ENCODE measurements at regions not wholly inside any gene's neighbourhood (a gene's known extent, or its start where the extent isn't known, plus 50 kb on each side); places are given as distances from the start of the nearest gene placed in this dataset.
A peak's percentile ranks its signal among the peaks of the same experiment; 100 is the strongest.

DNA sequence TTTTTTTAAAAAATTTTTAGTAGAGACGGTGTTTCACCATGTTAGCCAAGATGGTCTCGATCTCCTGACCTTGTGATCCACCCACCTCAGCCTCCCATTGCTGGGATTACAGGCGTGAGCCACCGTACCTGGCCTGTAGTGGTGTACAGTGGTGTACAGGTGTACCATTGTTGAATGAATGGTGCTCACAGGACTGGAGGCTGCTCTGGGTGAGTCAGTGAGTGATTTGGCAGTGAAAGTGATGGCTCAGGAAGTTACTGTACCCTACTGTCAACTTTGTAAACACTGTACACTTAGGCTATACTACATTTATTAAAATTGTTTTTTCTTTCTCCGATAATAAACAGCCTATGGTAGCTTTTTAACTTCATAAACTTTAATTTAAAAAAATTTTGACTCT is 122.8 kb upstream of the EEF1E1 start:
- H3K27ac Mint-ChIP-seq, result no peak overlapping the region
- DNase-seq (ENCODE audit: low spot score, unreplicated experiment), result no peak
- H3K4me3 Mint-ChIP-seq (ENCODE audit: low read depth), result no peak overlapping the region
- peaks cover 8% of the 10 kb centered on the region for H3K4me1 Mint-ChIP-seq (ENCODE audit: low read depth)
- TF ChIP-seq, protein P1, sequence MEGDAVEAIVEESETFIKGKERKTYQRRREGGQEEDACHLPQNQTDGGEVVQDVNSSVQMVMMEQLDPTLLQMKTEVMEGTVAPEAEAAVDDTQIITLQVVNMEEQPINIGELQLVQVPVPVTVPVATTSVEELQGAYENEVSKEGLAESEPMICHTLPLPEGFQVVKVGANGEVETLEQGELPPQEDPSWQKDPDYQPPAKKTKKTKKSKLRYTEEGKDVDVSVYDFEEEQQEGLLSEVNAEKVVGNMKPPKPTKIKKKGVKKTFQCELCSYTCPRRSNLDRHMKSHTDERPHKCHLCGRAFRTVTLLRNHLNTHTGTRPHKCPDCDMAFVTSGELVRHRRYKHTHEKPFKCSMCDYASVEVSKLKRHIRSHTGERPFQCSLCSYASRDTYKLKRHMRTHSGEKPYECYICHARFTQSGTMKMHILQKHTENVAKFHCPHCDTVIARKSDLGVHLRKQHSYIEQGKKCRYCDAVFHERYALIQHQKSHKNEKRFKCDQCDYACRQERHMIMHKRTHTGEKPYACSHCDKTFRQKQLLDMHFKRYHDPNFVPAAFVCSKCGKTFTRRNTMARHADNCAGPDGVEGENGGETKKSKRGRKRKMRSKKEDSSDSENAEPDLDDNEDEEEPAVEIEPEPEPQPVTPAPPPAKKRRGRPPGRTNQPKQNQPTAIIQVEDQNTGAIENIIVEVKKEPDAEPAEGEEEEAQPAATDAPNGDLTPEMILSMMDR (IDR thresholded peaks at IDR 0.05; ENCODE audit: unreplicated experiment), result no peak
- no peaks in the 10 kb centered on the region for H3K9me3 Mint-ChIP-seq (ENCODE audit: low read depth)
- H3K27me3 Mint-ChIP-seq, result no peaks in the 10 kb centered on the region
- no peaks in the 10 kb centered on the region for H3K36me3 Mint-ChIP-seq (ENCODE audit: insufficient read depth)

DNA sequence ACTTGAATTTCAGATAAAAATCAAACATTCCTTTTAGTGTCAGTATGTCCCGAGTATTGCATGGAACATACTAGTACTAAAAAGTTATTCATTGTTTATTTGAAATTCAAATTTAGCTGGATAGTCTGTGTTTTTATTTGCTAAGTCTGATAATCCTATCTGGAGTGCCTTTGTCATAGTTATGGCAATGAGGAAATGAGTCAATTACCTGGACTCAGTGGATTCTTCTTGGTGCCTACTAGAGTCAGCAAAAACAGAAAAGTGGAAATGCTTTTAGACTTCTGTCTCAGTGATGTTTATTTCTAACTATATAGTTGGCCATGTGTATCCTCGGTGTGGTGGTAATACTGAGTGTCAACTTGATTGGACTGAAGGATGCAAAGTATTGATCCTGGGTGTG is 121.3 kb upstream of the EEF1E1 start:
- TF ChIP-seq, protein P1 (IDR thresholded peaks at IDR 0.05; ENCODE audit: unreplicated experiment), result no peak
- no peaks in the 10 kb centered on the region for H3K27me3 Mint-ChIP-seq
- H3K36me3 Mint-ChIP-seq (ENCODE audit: insufficient read depth), result no peaks in the 10 kb centered on the region
- H3K4me3 Mint-ChIP-seq (ENCODE audit: low read depth), result no peak overlapping the region
- no peaks in the 10 kb centered on the region for H3K9me3 Mint-ChIP-seq (ENCODE audit: low read depth)
- H3K4me1 Mint-ChIP-seq (ENCODE audit: low read depth), result peaks cover 3% of the 10 kb centered on the region
- no peak for DNase-seq (ENCODE audit: low spot score, unreplicated experiment)
- no peak overlapping the region for H3K27ac Mint-ChIP-seq

DNA sequence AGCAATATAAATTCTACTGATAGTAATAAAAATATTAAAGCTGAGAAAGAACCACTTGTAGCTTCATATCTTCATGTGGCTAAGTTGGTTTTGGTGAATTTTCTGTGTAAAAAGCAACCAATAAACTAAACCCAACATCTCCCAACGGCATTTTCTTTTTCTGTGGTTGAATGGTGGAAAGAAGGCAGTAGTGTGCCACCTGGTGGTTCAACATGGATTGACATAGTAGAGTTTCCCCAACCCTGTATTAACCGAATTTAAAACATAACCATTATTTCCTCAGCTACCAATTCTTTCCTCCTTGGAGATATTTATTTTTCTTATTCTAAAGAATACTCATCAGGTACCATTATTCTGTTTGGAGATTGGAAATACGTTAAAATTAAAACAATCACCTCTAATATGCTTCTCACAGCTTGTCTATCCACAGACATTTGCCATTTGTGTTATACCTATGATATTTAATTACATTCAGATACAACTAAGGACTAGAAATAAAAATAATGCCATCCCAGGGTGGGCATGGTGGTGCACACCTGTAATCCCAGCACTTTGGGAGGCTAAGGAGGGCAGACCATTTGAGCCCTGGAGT is 117.1 kb upstream of the EEF1E1 start:
- DNase-seq (ENCODE audit: low spot score, unreplicated experiment), result no peak
- no peak overlapping the region for H3K4me3 Mint-ChIP-seq (ENCODE audit: low read depth)
- H3K36me3 Mint-ChIP-seq (ENCODE audit: insufficient read depth), result no peaks in the 10 kb centered on the region
- H3K9me3 Mint-ChIP-seq (ENCODE audit: low read depth), result no peaks in the 10 kb centered on the region
- TF ChIP-seq, protein P1 (IDR thresholded peaks at IDR 0.05; ENCODE audit: unreplicated experiment), result peak; percentile 82
- no peaks in the 10 kb centered on the region for H3K27me3 Mint-ChIP-seq
- peaks cover 4% of the 10 kb centered on the region for H3K4me1 Mint-ChIP-seq (ENCODE audit: low read depth)
- no peak overlapping the region for H3K27ac Mint-ChIP-seq

DNA sequence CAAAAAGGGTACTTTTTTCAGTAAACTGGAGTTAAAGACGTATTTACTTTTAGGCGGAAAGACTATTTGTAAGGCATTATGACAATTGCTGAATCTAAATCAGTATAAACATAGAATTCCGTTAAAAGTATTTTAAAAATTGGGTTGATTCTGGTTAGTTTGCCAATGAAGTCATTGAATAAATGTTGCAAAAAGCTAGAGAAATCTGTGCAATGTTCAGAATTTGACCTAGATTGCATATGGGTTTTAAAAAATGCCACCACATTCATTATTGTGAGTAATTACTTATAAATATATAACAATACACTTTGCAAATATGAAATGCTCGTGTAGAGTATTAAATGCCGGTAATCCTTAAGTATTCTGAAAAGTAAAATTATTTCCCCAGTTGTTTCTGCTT is 116.5 kb upstream of the EEF1E1 start:
- Mint-ChIP-seq H3K27ac (no peak overlapping the region), H3K9me3 (ENCODE audit: low read depth) (no peaks in the 10 kb centered on the region), H3K4me3 (ENCODE audit: low read depth) (no peak overlapping the region), H3K4me1 (ENCODE audit: low read depth) (peaks cover 4% of the 10 kb centered on the region), H3K36me3 (ENCODE audit: insufficient read depth) (no peaks in the 10 kb centered on the region), H3K27me3 (no peaks in the 10 kb centered on the region)
- DNase-seq (ENCODE audit: low spot score, unreplicated experiment), result no peak
- TF ChIP-seq, protein P1 (IDR thresholded peaks at IDR 0.05; ENCODE audit: unreplicated experiment), result no peak

DNA sequence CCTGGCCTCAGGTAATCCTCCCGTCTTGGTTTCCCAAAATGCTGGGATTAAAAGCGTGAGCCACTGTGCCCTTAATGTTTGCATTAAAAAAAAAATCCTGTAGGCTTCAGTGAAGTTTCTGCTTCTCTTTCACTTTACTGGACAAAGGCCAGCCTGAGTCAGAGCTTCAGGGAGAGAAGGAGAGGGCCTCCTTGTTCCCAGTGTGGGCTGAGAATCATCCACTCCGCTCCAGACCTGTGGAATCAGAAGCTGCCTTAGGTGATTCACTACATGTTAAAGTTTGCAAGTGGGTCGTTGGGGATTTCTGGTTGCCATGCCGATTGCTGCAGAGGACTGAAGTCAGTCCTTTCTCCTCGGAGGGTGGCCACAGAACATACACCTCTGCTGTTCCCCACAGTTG is 113.3 kb upstream of the EEF1E1 start:
- peaks cover 3% of the 10 kb centered on the region for H3K27me3 Mint-ChIP-seq
- H3K9me3 Mint-ChIP-seq (ENCODE audit: low read depth), result no peaks in the 10 kb centered on the region
- no peak overlapping the region for H3K27ac Mint-ChIP-seq
- no peak for DNase-seq (ENCODE audit: low spot score, unreplicated experiment)
- H3K36me3 Mint-ChIP-seq (ENCODE audit: insufficient read depth), result no peaks in the 10 kb centered on the region
- peaks cover 4% of the 10 kb centered on the region for H3K4me1 Mint-ChIP-seq (ENCODE audit: low read depth)
- TF ChIP-seq, protein P1 (IDR thresholded peaks at IDR 0.05; ENCODE audit: unreplicated experiment), result no peak
- H3K4me3 Mint-ChIP-seq (ENCODE audit: low read depth), result no peak overlapping the region
